WTC11 (cell line): ENCODE measurements at regions not wholly inside any gene's neighbourhood (a gene's known extent, or its start where the extent isn't known, plus 50 kb on each side); places are given as distances from the start of the nearest gene placed in this dataset.

Experiments
- ATAC-seq: fragments of 200-7000 bp; cut with Tn5 transposase; 2 replicates; pipeline ENCODE4 v1.10.0; 2021; ENCODE audit warnings: mild to moderate bottlenecking, moderate library complexity
- CTCF ChIA-PET: fragments of 300-600 bp; sonication (Branson Sonifier 250); formaldehyde crosslinking; loops from one replicate; lab custom pipeline; 2021; ENCODE audit warnings: antibody characterized with exemption; lab: Charles Lee
- POLR2A ChIA-PET: fragments of 350-600 bp; sonication (Branson Sonifier 250); formaldehyde crosslinking; loops from one replicate; lab custom pipeline; 2021; ENCODE audit warnings: antibody characterized with exemption; lab: Charles Lee
- DNase-seq: peaks from one replicate; pipeline ENCODE4 v3.0.0; 2021; ENCODE audit warnings: low spot score
- H3K27ac Mint-ChIP-seq: 2 replicates; pipeline ENCODE4 v1.8.0; 2021; ENCODE audit warnings: mixed read lengths
- H3K27me3 Mint-ChIP-seq: 2 replicates; pipeline ENCODE4 v1.8.0; 2021; ENCODE audit warnings: low read depth, mild to moderate bottlenecking, moderate library complexity, mixed read lengths
- H3K36me3 Mint-ChIP-seq: 2 replicates; pipeline ENCODE4 v1.8.0; 2021; ENCODE audit warnings: mixed read lengths
- H3K4me1 Mint-ChIP-seq: 2 replicates; pipeline ENCODE4 v1.8.0; 2022; ENCODE audit warnings: mixed read lengths
- H3K4me3 Mint-ChIP-seq: 2 replicates; pipeline ENCODE4 v1.8.0; 2021; ENCODE audit warnings: mild to moderate bottlenecking, moderate library complexity, mixed read lengths
- H3K9me3 Mint-ChIP-seq: 2 replicates; pipeline ENCODE4 v1.8.0; 2021; ENCODE audit warnings: mixed read lengths
- ATF6 ChIP-seq: sonication (generic); formaldehyde crosslinking; IDR thresholded peaks from 2 replicates; pipeline ENCODE4 v1.8.1; 2023; ENCODE audit warnings: mild to moderate bottlenecking, missing genetic modification reagents
- CDX4 ChIP-seq: fragments of 250-450 bp; sonication (Bioruptor Pico); IDR thresholded peaks from 2 replicates; pipeline ENCODE4 v1.9.0; 2021; ENCODE audit warnings: moderate library complexity, mild to moderate bottlenecking, inconsistent platforms, borderline replicate concordance
- CTCF ChIP-seq: fragments of 200-600 bp; IDR thresholded peaks from 2 replicates; pipeline ENCODE4 v1.8.0; 2022; ENCODE audit warnings: antibody characterized with exemption
- E2F1 ChIP-seq: sonication (generic); formaldehyde crosslinking; IDR thresholded peaks from 2 replicates; pipeline ENCODE4 v1.8.0; 2022; ENCODE audit warnings: mild to moderate bottlenecking, missing genetic modification reagents
- FOXK1 ChIP-seq: sonication (generic); formaldehyde crosslinking; IDR thresholded peaks from 2 replicates; pipeline ENCODE4 v1.8.0; 2022; ENCODE audit warnings: mild to moderate bottlenecking, moderate library complexity, missing genetic modification reagents
- FOXP1 ChIP-seq: sonication (generic); formaldehyde crosslinking; IDR thresholded peaks from 2 replicates; pipeline ENCODE4 v1.8.0; 2022; ENCODE audit warnings: missing genetic modification reagents, mild to moderate bottlenecking, moderate library complexity, borderline replicate concordance
- MLX ChIP-seq: sonication (generic); formaldehyde crosslinking; IDR thresholded peaks from 2 replicates; pipeline ENCODE4 v1.8.1; 2023; ENCODE audit warnings: mild to moderate bottlenecking, missing genetic modification reagents, moderate library complexity
- OVOL2 ChIP-seq: fragments of 250-450 bp; sonication (Bioruptor Pico); IDR thresholded peaks from 2 replicates; pipeline ENCODE4 v1.9.0; 2021; ENCODE audit warnings: mild to moderate bottlenecking, borderline replicate concordance
- PRDM15 ChIP-seq: sonication (generic); formaldehyde crosslinking; IDR thresholded peaks from 2 replicates; pipeline ENCODE4 v1.8.0; 2022; ENCODE audit warnings: missing genetic modification reagents
- PRRX2 ChIP-seq: fragments of 250-450 bp; sonication (Bioruptor Pico); IDR thresholded peaks from 2 replicates; pipeline ENCODE4 v1.8.0; 2021; ENCODE audit warnings: mild to moderate bottlenecking
- RELA ChIP-seq: sonication (generic); formaldehyde crosslinking; IDR thresholded peaks from 2 replicates; pipeline ENCODE4 v1.8.1; 2022; ENCODE audit warnings: missing genetic modification reagents, mild to moderate bottlenecking, borderline replicate concordance
- TEAD1 ChIP-seq: sonication (generic); formaldehyde crosslinking; IDR thresholded peaks from 2 replicates; pipeline ENCODE4 v1.8.0; 2022; ENCODE audit warnings: mild to moderate bottlenecking, missing genetic modification reagents
- TEAD4 ChIP-seq: sonication (generic); formaldehyde crosslinking; IDR thresholded peaks from 2 replicates; pipeline ENCODE4 v1.8.0; 2022; ENCODE audit warnings: mild to moderate bottlenecking, missing genetic modification reagents
- USF2 ChIP-seq: sonication (generic); formaldehyde crosslinking; IDR thresholded peaks from 2 replicates; pipeline ENCODE4 v1.8.1; 2023; ENCODE audit warnings: mild to moderate bottlenecking, missing genetic modification reagents, moderate library complexity

- TF ChIP-seq ATF6 (CRISPR knock-in tag), result no peak
- TF ChIP-seq FOXP1 (CRISPR knock-in tag), result no peak
- TF ChIP-seq MLX (CRISPR knock-in tag), result no peak
- TF ChIP-seq PRRX2 (CRISPR knock-in tag), result no peak
- TF ChIP-seq CTCF, result no peak
- no peak for TF ChIP-seq TEAD4
- TF ChIP-seq USF2 (CRISPR knock-in tag), result no peak
- TF ChIP-seq FOXK1 (CRISPR knock-in tag), result no peak
- TF ChIP-seq E2F1 (CRISPR knock-in tag), result no peak
- no peak for TF ChIP-seq OVOL2 (CRISPR knock-in tag)
Observed at GRCh38 chr6:156579564-156579963, 197.6 kb upstream of the ARID1B start (continued).

- H3K4me1 Mint-ChIP-seq, result no peaks in the 10 kb centered on the region
- CTCF ChIA-PET, result no interaction called here
Observed at GRCh38 chr6:156577749-156578148, 199.4 kb upstream of the ARID1B start.

More at GRCh38 chr6:156577749-156578148, 199.4 kb upstream of the ARID1B start:
- POLR2A ChIA-PET, result no interaction called here
- Mint-ChIP-seq H3K36me3 (peaks cover 22% of the 10 kb centered on the region), H3K27ac (no peak overlapping the region), H3K27me3 (no peaks in the 10 kb centered on the region; the same call in 1 of the 2 replicates), H3K4me3 (no peak overlapping the region), H3K9me3 (peaks cover 54% of the 10 kb centered on the region)
- no peak for ATAC-seq
- no peak for TF ChIP-seq CDX4 (CRISPR knock-in tag)
- no peak for TF ChIP-seq RELA (CRISPR knock-in tag)
- TF ChIP-seq TEAD1 (CRISPR knock-in tag), result no peak
- no peak for TF ChIP-seq PRDM15 (CRISPR knock-in tag)
- DNase-seq, result no peak
